HFFc6 (cell line): ENCODE measurements at regions not wholly inside any gene's neighbourhood (a gene's known extent, or its start where the extent isn't known, plus 50 kb on each side); places are given as distances from the start of the nearest gene placed in this dataset.

ENCODE experiments used
- DNase-seq: peaks from one replicate; pipeline ENCODE4 v3.0.0-alpha.2; 2018
- H3K27ac Mint-ChIP-seq: 2 replicates; pipeline ENCODE4 v1.8.0; 2020; ENCODE audit warnings: mild to moderate bottlenecking, mixed read lengths
- H3K27me3 Mint-ChIP-seq: 2 replicates; pipeline ENCODE4 v1.8.0; 2021; ENCODE audit warnings: mild to moderate bottlenecking, moderate library complexity, mixed read lengths; ENCODE audit not compliant: insufficient read depth
- H3K36me3 Mint-ChIP-seq: 2 replicates; pipeline ENCODE4 v1.8.0; 2021; ENCODE audit warnings: low read depth, mixed read lengths
- H3K4me1 Mint-ChIP-seq: 2 replicates; pipeline ENCODE4 v1.8.0; 2020; ENCODE audit warnings: low read depth, mixed read lengths
- H3K4me3 Mint-ChIP-seq: 2 replicates; pipeline ENCODE4 v1.8.0; 2020; ENCODE audit warnings: mild to moderate bottlenecking, moderate library complexity, mixed read lengths
- H3K9me3 Mint-ChIP-seq: 2 replicates; pipeline ENCODE4 v1.8.0; 2020; ENCODE audit warnings: mild to moderate bottlenecking, mixed read lengths
- TF ChIP-seq, protein P1 (sequence below): fragments of 200-600 bp; sonication (generic); IDR thresholded peaks from 2 replicates; pipeline ENCODE4 v1.5.0; 2021; ENCODE audit warnings: antibody characterized with exemption, mild to moderate bottlenecking

DNA sequence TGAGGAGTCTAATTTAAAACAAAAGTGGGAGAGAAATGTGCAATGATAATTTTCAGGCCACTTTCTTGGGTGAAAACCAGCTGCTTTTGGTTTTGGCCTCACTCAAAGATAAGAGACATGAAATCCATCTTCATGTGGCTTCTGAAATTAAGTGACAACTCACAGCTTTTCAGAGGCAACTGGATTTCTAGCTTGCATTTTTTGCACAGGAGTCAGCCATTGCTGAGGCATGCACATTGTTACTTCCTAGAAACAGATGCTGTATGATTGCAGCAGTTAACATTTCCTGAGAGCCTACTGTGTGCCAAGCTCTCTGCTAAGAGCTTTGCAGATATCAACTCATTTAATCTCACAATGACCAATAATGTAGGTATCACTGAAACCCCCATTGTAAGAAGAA, 562.6 kb downstream of the NR2F1-AS1 start:
- TF ChIP-seq, protein P1, sequence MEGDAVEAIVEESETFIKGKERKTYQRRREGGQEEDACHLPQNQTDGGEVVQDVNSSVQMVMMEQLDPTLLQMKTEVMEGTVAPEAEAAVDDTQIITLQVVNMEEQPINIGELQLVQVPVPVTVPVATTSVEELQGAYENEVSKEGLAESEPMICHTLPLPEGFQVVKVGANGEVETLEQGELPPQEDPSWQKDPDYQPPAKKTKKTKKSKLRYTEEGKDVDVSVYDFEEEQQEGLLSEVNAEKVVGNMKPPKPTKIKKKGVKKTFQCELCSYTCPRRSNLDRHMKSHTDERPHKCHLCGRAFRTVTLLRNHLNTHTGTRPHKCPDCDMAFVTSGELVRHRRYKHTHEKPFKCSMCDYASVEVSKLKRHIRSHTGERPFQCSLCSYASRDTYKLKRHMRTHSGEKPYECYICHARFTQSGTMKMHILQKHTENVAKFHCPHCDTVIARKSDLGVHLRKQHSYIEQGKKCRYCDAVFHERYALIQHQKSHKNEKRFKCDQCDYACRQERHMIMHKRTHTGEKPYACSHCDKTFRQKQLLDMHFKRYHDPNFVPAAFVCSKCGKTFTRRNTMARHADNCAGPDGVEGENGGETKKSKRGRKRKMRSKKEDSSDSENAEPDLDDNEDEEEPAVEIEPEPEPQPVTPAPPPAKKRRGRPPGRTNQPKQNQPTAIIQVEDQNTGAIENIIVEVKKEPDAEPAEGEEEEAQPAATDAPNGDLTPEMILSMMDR: no peak
- DNase-seq: peak; percentile 28
- Mint-ChIP-seq H3K27me3 (no peaks in the 10 kb centered on the region), H3K4me3 (no peak overlapping the region), H3K36me3 (peaks cover 3% of the 10 kb centered on the region; the same call in 1 of the 2 replicates), H3K9me3 (no peaks in the 10 kb centered on the region), H3K27ac (no peak overlapping the region), H3K4me1 (peaks cover 35% of the 10 kb centered on the region)

DNA sequence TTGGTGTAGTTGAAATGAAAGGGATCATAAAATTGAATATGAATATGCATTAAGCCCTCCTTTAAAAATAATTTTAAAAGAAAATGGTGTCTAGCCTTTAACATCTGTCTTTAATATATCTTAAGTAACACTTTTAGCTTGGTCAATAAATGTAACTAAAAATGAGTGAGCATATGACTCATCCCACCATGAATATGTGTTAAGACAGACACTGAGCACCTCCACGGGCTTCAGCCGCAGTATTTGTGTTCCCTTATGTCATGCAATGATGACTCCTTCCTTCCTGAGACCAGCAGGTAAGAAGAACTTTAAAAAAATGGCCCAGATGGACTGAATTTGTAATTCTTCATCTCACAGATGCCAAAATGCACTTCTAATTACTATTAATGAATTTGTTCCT, 563.2 kb downstream of the NR2F1-AS1 start:
- peak; percentile 45 for DNase-seq
- H3K4me3 Mint-ChIP-seq: peak overlapping the region; percentile 56
- peak overlapping the region; percentile 44 for H3K27ac Mint-ChIP-seq
- no peaks in the 10 kb centered on the region for H3K27me3 Mint-ChIP-seq
- no peaks in the 10 kb centered on the region for H3K9me3 Mint-ChIP-seq
- peaks cover 29% of the 10 kb centered on the region for H3K4me1 Mint-ChIP-seq
- H3K36me3 Mint-ChIP-seq: no peaks in the 10 kb centered on the region
- TF ChIP-seq, protein P1: no peak

DNA sequence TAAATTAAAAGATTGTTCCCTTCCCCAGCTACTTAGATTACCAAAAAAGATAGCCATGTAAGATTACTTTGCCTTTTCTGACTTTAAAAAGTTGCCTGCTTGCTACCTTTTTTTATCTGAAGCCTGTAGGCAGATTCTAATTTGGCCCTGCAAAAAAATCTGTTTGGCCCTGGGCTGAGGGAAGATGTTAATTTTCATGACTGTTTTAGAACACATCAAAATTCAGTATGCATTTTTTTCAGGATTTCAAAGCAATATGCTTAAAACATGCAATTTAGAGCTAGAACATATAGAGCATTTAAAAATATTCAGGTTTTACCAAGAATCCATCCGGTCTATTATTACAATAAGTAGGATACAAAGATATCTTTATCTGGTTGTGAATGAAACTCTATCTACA, 563.6 kb downstream of the NR2F1-AS1 start:
- TF ChIP-seq, protein P1: no peak
- DNase-seq: no peak
- Mint-ChIP-seq H3K4me3 (no peak overlapping the region), H3K4me1 (peaks cover 24% of the 10 kb centered on the region), H3K36me3 (no peaks in the 10 kb centered on the region), H3K9me3 (no peaks in the 10 kb centered on the region), H3K27ac (no peak overlapping the region), H3K27me3 (no peaks in the 10 kb centered on the region)

DNA sequence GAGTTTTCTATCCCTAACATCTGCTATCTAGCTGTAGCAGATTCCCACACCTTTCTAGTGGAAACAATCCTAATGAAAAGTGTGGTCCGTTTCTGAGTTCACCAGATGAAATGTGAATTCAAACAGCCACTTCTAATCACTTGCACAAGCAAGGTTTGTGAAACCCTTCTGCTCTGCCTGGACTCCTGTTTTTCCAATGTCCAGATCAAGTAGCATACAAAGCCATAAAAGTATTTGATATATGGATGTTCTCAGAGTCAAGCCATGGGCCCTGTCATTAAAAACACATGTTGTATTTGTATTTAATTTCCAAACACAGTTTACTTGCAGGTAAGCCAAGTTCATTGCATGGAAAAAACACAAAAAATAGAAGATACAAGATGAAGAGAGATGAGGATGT, 570.4 kb downstream of the NR2F1-AS1 start:
- H3K27ac Mint-ChIP-seq: no peak overlapping the region
- H3K4me1 Mint-ChIP-seq: no peaks in the 10 kb centered on the region
- H3K9me3 Mint-ChIP-seq: no peaks in the 10 kb centered on the region
- TF ChIP-seq, protein P1: no peak
- H3K27me3 Mint-ChIP-seq: no peaks in the 10 kb centered on the region; the same call in 1 of the 2 replicates
- H3K36me3 Mint-ChIP-seq: no peaks in the 10 kb centered on the region
- DNase-seq: no peak
- no peak overlapping the region for H3K4me3 Mint-ChIP-seq

DNA sequence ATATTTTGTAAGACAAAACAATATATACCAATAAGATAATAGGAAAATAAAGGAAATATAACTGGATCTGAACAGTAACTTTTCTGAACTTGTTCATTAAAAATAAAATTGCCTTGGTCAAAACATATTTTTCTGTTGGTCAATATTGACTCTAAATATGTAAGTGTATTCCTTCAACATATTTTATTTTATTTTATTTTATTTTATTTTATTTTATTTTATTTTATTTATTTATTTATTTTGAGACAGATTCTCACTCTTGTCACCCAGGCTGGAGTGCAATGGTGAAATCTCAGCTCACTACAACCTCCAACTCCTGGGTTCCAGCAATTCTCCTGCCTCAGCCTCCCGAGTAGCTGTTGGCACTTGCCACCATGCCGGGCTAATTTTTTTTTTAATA, 571.0 kb downstream of the NR2F1-AS1 start:
- TF ChIP-seq, protein P1: no peak
- H3K4me1 Mint-ChIP-seq: no peaks in the 10 kb centered on the region
- H3K4me3 Mint-ChIP-seq: no peak overlapping the region
- DNase-seq: no peak
- H3K36me3 Mint-ChIP-seq: no peaks in the 10 kb centered on the region
- H3K27me3 Mint-ChIP-seq: no peaks in the 10 kb centered on the region; the same call in 1 of the 2 replicates
- H3K9me3 Mint-ChIP-seq: no peaks in the 10 kb centered on the region
- H3K27ac Mint-ChIP-seq: no peak overlapping the region
